ENCODE measurements at regions not wholly inside any gene's neighbourhood (a gene's known extent, or its start where the extent isn't known, plus 50 kb on each side); places are given as distances from the start of the nearest gene placed in this dataset.

GRCh38 chr10:44020322-44021111, 364.4 kb downstream of the CXCL12 start:
- Mint-ChIP-seq H3K27me3 (peaks cover 4% of the 10 kb centered on the region), H3K9me3 (no peaks in the 10 kb centered on the region), H3K4me3 (no peak overlapping the region), H3K36me3 (ENCODE audit: low read depth) (no peaks in the 10 kb centered on the region), H3K27ac (no peak overlapping the region), H3K4me1 (no peaks in the 10 kb centered on the region)
- no peak for ATAC-seq (replicated peaks)

GRCh38 chr10:44017483-44018145, 367.3 kb downstream of the CXCL12 start:
- Mint-ChIP-seq H3K4me1 (no peaks in the 10 kb centered on the region), H3K27me3 (peaks cover 9% of the 10 kb centered on the region), H3K4me3 (no peak overlapping the region), H3K9me3 (no peaks in the 10 kb centered on the region), H3K27ac (no peak overlapping the region), H3K36me3 (ENCODE audit: low read depth) (no peaks in the 10 kb centered on the region)
- no peak for ATAC-seq (replicated peaks)

DNA sequence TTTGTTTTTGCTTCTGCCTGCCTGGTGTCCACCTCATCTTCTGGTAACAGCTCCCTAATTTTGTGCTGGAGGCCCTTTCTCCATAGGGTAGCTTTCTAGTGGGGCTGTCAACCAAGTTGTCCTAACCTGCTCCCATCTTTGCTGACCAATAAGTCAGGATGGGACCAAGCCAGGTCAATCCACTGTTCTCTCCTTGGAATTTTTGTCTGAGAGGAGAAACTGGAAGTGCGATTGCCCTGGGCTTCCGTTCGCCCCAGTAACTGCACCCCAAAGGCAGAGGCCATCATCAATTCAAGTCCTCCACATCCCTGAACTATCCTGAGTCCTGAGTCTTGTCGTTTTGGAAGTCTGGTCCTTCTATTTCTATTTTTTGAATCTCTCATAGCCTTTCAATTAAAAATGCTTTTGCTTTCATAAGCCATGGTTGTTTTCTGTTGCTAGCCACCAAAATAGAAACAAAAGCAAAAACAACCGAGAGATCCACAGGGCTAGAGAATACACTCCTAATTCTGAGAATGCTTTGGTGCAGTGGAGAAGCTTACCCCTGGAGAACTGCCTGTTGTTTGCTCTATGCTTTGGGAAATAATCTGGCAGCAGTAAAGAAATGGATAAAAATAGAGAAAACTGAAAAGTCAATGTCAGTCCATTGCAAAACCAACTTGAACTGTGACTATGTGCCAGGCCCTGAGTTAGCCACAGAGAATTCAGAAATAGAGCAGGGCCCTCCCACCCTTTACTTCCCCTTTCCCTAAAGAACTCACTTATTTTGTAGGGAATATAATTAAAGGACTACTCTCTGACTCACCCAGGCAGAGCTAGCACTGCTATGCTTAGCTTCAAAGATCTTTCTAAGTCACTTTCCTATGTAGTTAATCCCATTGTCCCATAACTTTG, 368.1 kb downstream of the CXCL12 start:
- Mint-ChIP-seq H3K27me3 (peaks cover 9% of the 10 kb centered on the region), H3K36me3 (ENCODE audit: low read depth) (no peaks in the 10 kb centered on the region), H3K4me3 (no peak overlapping the region), H3K9me3 (no peaks in the 10 kb centered on the region), H3K4me1 (no peaks in the 10 kb centered on the region), H3K27ac (no peak overlapping the region)
- ATAC-seq (replicated peaks), result no peak

- H3K36me3 Mint-ChIP-seq (ENCODE audit: low read depth), result no peaks in the 10 kb centered on the region
- no peak overlapping the region for H3K27ac Mint-ChIP-seq
- no peak for ATAC-seq (replicated peaks)
- no peaks in the 10 kb centered on the region for H3K4me1 Mint-ChIP-seq
- peaks cover 9% of the 10 kb centered on the region for H3K27me3 Mint-ChIP-seq
- no peak overlapping the region for H3K4me3 Mint-ChIP-seq
- H3K9me3 Mint-ChIP-seq, result no peaks in the 10 kb centered on the region
Observed at GRCh38 chr10:44015702-44016500, 367.2 kb upstream of the ZNF32 start.

DNA sequence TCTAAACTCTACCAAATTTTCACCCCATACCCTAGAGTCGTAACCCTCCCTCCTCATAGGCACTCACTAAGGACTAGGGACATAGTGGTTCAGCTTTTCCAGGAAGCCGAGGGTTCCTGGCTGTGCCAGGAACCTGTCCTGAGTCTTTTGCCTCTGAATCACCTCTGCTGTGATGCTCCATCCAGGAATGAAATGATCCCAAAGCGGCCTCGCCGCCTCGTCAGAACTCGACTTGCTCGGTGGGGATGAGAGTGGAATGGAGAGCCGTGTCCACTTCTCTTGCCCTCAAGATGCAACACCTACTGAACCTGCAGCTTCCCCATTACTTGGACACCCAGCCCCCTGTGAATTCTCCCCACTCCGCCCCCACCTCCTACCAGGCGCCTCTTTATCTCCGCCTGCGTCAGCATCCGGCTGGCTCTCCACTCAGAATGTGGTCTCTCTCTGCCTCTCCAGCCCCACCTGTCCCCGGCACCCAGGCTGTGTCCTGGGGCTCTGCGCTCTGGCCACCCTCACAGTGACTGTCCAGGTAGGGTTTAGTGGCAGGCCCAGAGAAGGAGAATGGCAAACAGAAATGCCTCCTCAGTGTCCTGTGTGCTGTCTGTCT, 366.1 kb upstream of the ZNF32 start:
- Mint-ChIP-seq H3K4me1 (no peaks in the 10 kb centered on the region), H3K36me3 (ENCODE audit: low read depth) (no peaks in the 10 kb centered on the region), H3K27ac (no peak overlapping the region), H3K27me3 (peaks cover 11% of the 10 kb centered on the region), H3K9me3 (no peaks in the 10 kb centered on the region), H3K4me3 (no peak overlapping the region)
- ATAC-seq (replicated peaks), result no peak

GRCh38 chr10:44013981-44014380, 365.3 kb upstream of the ZNF32 start:
- peaks cover 12% of the 10 kb centered on the region for H3K27me3 Mint-ChIP-seq
- H3K4me1 Mint-ChIP-seq, result no peaks in the 10 kb centered on the region
- H3K36me3 Mint-ChIP-seq (ENCODE audit: low read depth), result no peaks in the 10 kb centered on the region
- no peaks in the 10 kb centered on the region for H3K9me3 Mint-ChIP-seq
- ATAC-seq (replicated peaks), result no peak
- H3K4me3 Mint-ChIP-seq, result no peak overlapping the region
- no peak overlapping the region for H3K27ac Mint-ChIP-seq

GRCh38 chr10:44012921-44013320, 364.2 kb upstream of the ZNF32 start:
- Mint-ChIP-seq H3K36me3 (ENCODE audit: low read depth) (no peaks in the 10 kb centered on the region), H3K4me3 (no peak overlapping the region), H3K27ac (no peak overlapping the region), H3K9me3 (no peaks in the 10 kb centered on the region), H3K4me1 (no peaks in the 10 kb centered on the region), H3K27me3 (peaks cover 12% of the 10 kb centered on the region)
- no peak for ATAC-seq (replicated peaks)

- no peaks in the 10 kb centered on the region for H3K36me3 Mint-ChIP-seq (ENCODE audit: low read depth)
- H3K27ac Mint-ChIP-seq, result no peak overlapping the region
- no peaks in the 10 kb centered on the region for H3K4me1 Mint-ChIP-seq
Observed at GRCh38 chr10:44011603-44011981, 362.9 kb upstream of the ZNF32 start.

GRCh38 chr10:44010873-44011602, 362.4 kb upstream of the ZNF32 start:
- Mint-ChIP-seq H3K9me3 (no peaks in the 10 kb centered on the region), H3K36me3 (ENCODE audit: low read depth) (no peaks in the 10 kb centered on the region), H3K27me3 (peaks cover 10% of the 10 kb centered on the region), H3K4me1 (no peaks in the 10 kb centered on the region), H3K27ac (no peak overlapping the region), H3K4me3 (no peak overlapping the region)
- ATAC-seq (replicated peaks), result peak; percentile 68

More at GRCh38 chr10:44011603-44011981, 362.9 kb upstream of the ZNF32 start:
- Mint-ChIP-seq H3K9me3 (no peaks in the 10 kb centered on the region), H3K4me3 (no peak overlapping the region), H3K27me3 (peaks cover 10% of the 10 kb centered on the region)
- no peak for ATAC-seq (replicated peaks)

GRCh38 chr10:44009891-44010632, 361.4 kb upstream of the ZNF32 start:
- Mint-ChIP-seq H3K36me3 (ENCODE audit: low read depth) (no peaks in the 10 kb centered on the region), H3K9me3 (no peaks in the 10 kb centered on the region), H3K27me3 (peaks cover 10% of the 10 kb centered on the region), H3K27ac (no peak overlapping the region), H3K4me1 (no peaks in the 10 kb centered on the region), H3K4me3 (no peak overlapping the region)
- no peak for ATAC-seq (replicated peaks)

GRCh38 chr10:44008917-44009709, 360.4 kb upstream of the ZNF32 start:
- Mint-ChIP-seq H3K9me3 (no peaks in the 10 kb centered on the region), H3K4me1 (no peaks in the 10 kb centered on the region), H3K4me3 (no peak overlapping the region), H3K27me3 (peaks cover 6% of the 10 kb centered on the region), H3K36me3 (ENCODE audit: low read depth) (no peaks in the 10 kb centered on the region), H3K27ac (no peak overlapping the region)
- ATAC-seq (replicated peaks), result no peak

- peaks cover 3% of the 10 kb centered on the region for H3K27me3 Mint-ChIP-seq
- H3K27ac Mint-ChIP-seq, result no peak overlapping the region
- H3K4me3 Mint-ChIP-seq, result no peak overlapping the region
- no peak for ATAC-seq (replicated peaks)
- no peaks in the 10 kb centered on the region for H3K36me3 Mint-ChIP-seq (ENCODE audit: low read depth)
- H3K4me1 Mint-ChIP-seq, result no peaks in the 10 kb centered on the region
- no peaks in the 10 kb centered on the region for H3K9me3 Mint-ChIP-seq
Observed at GRCh38 chr10:44008270-44008916, 359.7 kb upstream of the ZNF32 start.

Measured in activated T-helper 17 cell treated with anti-CD3 and anti-CD28 coated beads, Interleukin-2, amount 50 U/mL, for 72 hours (primary cell).